GM18508 (cell line): ENCODE measurements at regions not wholly inside any gene's neighbourhood (a gene's known extent, or its start where the extent isn't known, plus 50 kb on each side); places are given as distances from the start of the nearest gene placed in this dataset.
"Not testable (repeated sequence)": the region's sequence is repeated elsewhere in the genome, so short reads cannot be mapped to it uniquely, and the experiment has no call there.

ENCODE experiments used
- ATAC-seq: cut with Tn5 transposase; IDR thresholded peaks from one replicate; pipeline ENCODE4 v1.9.1; 2021; ENCODE audit warnings: moderate number of reproducible peaks; ENCODE audit not compliant: insufficient read depth, unreplicated experiment

- no peak for ATAC-seq
Measured at GRCh38 chr4:26062215-26062614, 148.2 kb downstream of the SMIM20 start.

GRCh38 chr4:26064009-26064408 lies 150.0 kb downstream of the SMIM20 start:
- ATAC-seq = not testable (repeated sequence)

GRCh38 chr4:26065833-26066232 lies 151.8 kb downstream of the SMIM20 start:
- ATAC-seq = no peak

DNA sequence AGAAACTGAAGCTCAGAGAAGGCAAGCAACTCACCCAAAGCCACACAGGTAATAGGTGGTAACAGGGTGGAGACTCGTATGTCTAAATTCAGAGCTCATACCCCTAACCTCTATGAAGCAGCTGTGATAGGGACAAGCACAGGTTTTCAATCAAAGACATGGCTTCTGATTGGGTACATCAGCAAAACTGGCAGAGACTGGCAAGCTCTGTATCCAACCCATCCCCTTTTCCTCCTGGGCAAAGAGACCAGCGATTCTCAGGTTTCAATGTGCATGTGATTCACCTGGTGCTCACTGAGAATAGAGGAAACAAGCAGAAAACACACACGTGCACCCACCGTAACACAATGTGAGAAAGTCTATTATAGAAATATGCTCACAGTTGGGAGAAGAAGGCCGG lies 153.0 kb downstream of the SMIM20 start:
- no peak for ATAC-seq

- no peak for ATAC-seq
Measured at GRCh38 chr4:26069218-26069617, 155.2 kb downstream of the SMIM20 start.

GRCh38 chr4:26071688-26072087 lies 157.7 kb downstream of the SMIM20 start:
- no peak for ATAC-seq

- no peak for ATAC-seq
Measured at GRCh38 chr4:26073886-26074560, 160.0 kb downstream of the SMIM20 start.

- peak; percentile 67 for ATAC-seq
Measured at GRCh38 chr4:26074712-26075430, 160.9 kb downstream of the SMIM20 start.

DNA sequence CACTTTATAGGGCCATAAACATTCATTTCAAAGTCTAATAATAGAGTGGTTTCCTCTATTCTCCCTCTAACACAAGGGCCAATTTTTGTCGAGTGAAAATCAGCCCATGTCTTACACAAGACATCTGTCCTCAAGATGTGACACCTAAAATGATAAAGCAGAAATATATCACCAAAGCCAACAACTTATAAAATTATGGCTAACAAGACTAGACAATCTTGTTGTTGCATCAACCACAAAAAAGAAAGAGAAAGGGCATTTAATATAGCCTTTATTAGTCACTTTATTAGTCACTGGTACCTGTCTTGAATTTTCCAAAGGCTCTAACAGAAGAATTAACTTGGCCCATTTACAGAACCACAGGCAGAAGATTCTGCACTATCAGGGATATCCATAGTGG lies 161.6 kb downstream of the SMIM20 start:
- no peak for ATAC-seq

DNA sequence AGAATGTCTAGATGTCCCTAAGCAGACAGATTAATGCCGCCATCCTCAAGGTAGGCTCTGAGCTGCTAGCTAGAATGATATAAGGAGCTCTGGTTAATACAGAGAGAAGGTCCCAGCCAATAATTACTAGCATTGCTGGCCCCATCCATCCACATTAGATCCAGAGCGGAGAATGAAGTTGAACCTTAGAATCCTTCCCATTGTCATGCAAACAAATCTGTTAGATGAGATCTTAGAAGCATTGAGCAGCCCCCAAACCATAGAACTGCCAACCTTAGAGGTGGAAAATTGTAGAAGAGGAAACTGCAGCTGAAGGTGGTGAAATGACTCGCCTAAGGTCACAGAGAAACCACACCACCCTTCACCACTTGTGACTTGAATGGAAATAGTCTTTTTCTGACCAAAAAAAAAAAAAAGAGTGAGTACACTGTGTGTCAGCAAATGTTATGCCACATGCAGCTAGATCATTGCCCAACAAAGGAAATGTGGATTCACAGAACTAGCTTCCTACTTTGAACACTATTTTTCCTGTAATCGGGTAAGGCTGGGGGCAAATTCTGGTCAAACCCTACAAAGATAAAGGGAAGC lies 162.1 kb downstream of the SMIM20 start:
- peak; percentile 66 for ATAC-seq

- ATAC-seq = no peak
Measured at GRCh38 chr4:26076896-26077295, 162.9 kb downstream of the SMIM20 start.

GRCh38 chr4:26077756-26078155 lies 163.7 kb downstream of the SMIM20 start:
- ATAC-seq = no peak

- no peak for ATAC-seq
Measured at GRCh38 chr4:26080870-26081628, 167.0 kb downstream of the SMIM20 start.

DNA sequence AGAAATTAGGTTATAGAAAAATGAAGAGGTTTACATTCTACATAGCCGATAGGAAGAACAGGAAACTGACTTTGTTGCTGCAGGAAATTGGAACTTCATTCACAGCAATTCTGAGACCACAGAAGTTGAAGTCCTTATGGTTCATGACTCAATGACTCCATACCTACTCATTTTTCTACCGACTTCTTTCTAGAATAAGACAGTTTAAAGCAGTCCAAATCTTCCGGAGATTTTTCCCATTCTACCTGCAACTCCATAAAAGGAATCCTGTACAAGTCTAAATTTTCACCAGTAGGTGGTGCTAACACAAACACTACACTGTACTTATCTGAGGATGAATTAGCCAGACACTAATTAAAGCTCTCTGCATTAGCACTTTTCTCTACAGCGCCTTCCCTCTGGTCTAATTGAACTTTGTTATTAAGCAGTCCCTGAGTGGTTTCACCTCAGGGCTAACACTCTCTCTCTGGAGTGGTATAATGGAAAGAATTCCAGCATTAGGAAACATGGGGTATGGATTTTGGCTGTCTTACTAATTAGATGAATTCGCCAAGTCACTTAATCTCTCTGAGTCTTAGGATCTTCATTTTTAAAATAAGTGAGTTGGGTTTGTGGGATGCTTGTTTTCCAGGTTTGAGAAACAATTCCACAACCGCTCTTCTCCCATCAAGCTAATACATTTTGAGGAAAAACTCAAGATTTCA lies 167.9 kb downstream of the SMIM20 start:
- ATAC-seq = no peak

DNA sequence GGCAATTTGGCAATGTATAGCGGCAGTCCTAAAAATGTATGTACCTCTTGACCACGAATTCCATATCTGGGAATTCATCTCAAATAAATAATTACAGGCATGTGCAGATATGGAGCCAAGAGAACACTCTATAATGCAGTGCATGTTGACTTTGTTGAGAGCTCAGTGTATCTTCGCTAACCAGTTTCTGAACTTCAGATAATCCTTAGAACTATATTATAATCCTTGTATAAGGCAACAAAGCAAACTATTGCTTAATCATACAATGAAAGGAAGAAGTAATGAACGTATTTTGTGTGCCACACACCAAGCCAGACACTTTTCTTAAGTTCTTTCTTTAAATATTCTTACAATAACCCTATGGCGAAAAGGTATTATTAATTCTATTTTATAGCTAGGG lies 168.5 kb downstream of the SMIM20 start:
- no peak for ATAC-seq

DNA sequence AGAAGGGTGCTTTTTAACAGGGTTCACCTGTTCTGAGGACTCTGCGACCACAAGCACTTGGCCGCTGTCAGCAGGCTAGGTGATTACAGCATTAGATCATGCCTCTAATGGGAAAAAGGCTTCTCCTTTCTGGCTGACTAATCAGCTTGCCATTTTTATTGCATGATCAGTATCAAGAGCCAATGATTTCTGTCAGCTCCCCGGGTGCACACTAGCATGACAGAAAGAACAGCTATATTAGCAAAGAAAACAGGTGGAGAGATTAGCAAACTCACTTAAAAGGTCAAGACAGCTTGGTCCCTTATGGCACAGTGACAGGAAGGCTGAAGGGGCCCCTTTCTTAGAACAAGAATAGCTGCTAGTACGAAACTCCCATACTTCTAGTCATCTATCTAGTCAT lies 170.0 kb downstream of the SMIM20 start:
- ATAC-seq = peak; percentile 40

- ATAC-seq = no peak
Measured at GRCh38 chr4:26084414-26084813, 170.4 kb downstream of the SMIM20 start.

DNA sequence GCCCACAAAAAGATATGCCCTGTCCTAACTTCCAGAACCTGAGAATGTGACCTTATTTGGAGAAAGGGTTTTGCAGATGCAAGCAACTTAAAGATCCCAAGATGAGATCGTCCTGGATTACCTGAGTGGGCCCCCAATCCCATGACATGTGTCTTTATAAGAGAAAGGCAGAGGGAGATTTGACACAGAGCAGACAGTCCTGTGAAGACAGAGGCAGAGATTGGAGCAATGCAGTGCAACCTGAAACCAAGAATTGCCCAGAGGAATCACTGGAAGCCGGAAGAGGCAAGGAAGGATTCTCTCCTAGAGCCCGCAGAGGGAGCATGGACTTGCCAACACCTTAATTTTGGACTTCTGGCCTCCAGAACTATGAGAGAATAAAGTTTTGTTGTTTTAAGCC lies 171.5 kb downstream of the SMIM20 start:
- no peak for ATAC-seq

DNA sequence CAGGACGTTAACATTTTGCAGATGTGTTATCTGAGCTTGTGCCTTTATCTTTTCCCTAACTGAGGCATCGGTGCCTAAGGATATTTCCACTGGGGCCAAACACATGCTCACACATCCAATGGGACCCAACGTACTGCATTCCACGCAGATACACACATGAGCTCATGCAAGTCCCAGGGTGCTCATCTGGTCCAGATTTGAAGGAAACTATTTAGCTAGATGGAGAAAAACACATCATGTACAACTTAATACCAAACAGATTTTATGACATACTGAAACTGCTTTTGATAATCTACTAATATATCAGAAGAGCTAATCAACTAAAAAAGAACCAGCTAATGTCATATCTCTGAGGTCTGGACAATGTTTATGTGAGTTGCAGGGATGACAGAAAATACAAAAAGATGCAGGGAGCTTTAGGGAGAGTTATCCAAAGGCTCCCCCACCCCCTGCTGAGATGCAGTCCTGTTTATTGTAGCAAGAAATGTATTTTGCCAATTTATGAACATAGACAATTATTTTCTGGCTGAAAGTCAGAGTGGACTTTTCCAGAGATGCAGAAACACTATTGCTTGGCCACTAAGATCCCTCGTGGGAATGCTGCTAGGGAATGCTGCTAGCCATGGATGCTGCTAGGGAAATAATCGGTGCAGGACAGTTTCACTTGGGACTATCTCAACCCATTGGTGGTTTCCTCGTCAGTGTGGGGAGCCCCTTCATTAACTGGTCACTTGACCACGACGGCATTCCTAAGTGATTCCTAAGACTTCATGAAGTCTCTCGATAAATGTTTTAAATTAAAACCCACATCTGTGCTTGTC lies 172.8 kb downstream of the SMIM20 start:
- ATAC-seq = no peak
